Neural crest cell (in vitro differentiated cells): ENCODE measurements at regions not wholly inside any gene's neighbourhood (a gene's known extent, or its start where the extent isn't known, plus 50 kb on each side); places are given as distances from the start of the nearest gene placed in this dataset.

Experiments used
- DNase-seq: peaks from one replicate; pipeline ENCODE4 v3.0.0; 2021; ENCODE audit warnings: low read depth, mixed read lengths, low spot score
- H3K27ac Mint-ChIP-seq: one replicate; pipeline ENCODE4 v1.8.0; 2021; ENCODE audit warnings: mild to moderate bottlenecking, mixed read lengths; ENCODE audit not compliant: unreplicated experiment
- H3K27me3 Mint-ChIP-seq: 2 replicates; pipeline ENCODE4 v1.8.0; 2021; ENCODE audit warnings: low read depth, mild to moderate bottlenecking, mixed read lengths
- H3K36me3 Mint-ChIP-seq: 2 replicates; pipeline ENCODE4 v1.8.0; 2021; ENCODE audit warnings: low read depth, mild to moderate bottlenecking, mixed read lengths
- H3K4me1 Mint-ChIP-seq: 2 replicates; pipeline ENCODE4 v1.8.0; 2021; ENCODE audit warnings: mixed read lengths
- H3K4me3 Mint-ChIP-seq: one replicate; pipeline ENCODE4 v1.8.0; 2021; ENCODE audit warnings: mild to moderate bottlenecking, mixed read lengths
- H3K9me3 Mint-ChIP-seq: 2 replicates; pipeline ENCODE4 v1.8.0; 2021; ENCODE audit warnings: mixed read lengths
- TF ChIP-seq, protein P1 (sequence below): fragments of 200-600 bp; sonication (generic); conservative IDR thresholded peaks from 2 replicates; pipeline ENCODE4 v1.5.0; 2021; ENCODE audit warnings: antibody characterized with exemption, mild to moderate bottlenecking

DNA sequence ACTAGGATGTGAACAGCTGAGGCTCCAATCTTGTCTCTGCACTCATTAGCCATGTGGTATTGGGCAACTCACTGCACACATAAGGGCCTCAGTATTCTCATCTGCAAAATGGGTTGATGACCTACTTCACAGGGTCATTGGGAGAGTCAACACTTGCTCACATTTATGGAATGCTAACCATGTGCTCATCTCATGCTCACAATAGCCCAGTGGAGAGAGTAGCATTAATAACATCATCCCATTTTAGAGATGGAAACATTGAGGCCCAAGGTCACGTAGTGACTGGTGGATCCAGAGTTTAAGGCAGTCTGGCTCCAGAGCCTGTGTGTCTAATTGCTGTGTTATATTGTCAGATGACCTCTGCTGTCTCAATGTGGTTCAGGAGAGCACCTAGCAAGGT is 270.2 kb upstream of the SRRM4 start:
- H3K9me3 Mint-ChIP-seq: peaks cover 10% of the 10 kb centered on the region
- H3K36me3 Mint-ChIP-seq: no peaks in the 10 kb centered on the region
- peak overlapping the region; percentile 57 for H3K27ac Mint-ChIP-seq
- no peaks in the 10 kb centered on the region for H3K27me3 Mint-ChIP-seq
- peaks cover 12% of the 10 kb centered on the region for H3K4me1 Mint-ChIP-seq
- H3K4me3 Mint-ChIP-seq: no peak overlapping the region
- no peak for DNase-seq
- TF ChIP-seq, protein P1, sequence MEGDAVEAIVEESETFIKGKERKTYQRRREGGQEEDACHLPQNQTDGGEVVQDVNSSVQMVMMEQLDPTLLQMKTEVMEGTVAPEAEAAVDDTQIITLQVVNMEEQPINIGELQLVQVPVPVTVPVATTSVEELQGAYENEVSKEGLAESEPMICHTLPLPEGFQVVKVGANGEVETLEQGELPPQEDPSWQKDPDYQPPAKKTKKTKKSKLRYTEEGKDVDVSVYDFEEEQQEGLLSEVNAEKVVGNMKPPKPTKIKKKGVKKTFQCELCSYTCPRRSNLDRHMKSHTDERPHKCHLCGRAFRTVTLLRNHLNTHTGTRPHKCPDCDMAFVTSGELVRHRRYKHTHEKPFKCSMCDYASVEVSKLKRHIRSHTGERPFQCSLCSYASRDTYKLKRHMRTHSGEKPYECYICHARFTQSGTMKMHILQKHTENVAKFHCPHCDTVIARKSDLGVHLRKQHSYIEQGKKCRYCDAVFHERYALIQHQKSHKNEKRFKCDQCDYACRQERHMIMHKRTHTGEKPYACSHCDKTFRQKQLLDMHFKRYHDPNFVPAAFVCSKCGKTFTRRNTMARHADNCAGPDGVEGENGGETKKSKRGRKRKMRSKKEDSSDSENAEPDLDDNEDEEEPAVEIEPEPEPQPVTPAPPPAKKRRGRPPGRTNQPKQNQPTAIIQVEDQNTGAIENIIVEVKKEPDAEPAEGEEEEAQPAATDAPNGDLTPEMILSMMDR: no peak

DNA sequence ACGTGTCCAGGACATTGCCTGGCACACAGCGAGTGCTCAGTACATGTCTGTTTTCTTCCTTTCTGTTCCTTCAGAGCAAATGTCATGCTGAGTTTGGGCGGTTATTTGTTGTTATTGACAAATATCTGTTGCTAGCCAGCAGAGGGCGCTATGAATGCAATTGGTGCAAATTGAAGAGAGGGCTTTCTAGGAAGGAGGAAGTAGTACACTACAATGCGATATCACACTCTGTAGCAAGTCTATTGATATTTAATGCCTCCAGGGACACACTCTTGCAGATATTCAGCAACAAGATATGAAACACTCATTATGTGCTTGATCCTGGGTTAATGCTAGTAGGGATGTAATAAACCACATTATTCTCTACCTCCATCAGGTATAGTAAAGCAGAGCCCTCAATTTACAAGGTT is 267.3 kb upstream of the SRRM4 start:
- no peaks in the 10 kb centered on the region for H3K36me3 Mint-ChIP-seq
- no peak overlapping the region for H3K4me3 Mint-ChIP-seq
- TF ChIP-seq, protein P1: peak; percentile 77
- peak overlapping the region; percentile 36 for H3K27ac Mint-ChIP-seq
- peak; percentile 75 for DNase-seq
- H3K4me1 Mint-ChIP-seq: peaks cover 16% of the 10 kb centered on the region
- H3K9me3 Mint-ChIP-seq: peaks cover 4% of the 10 kb centered on the region
- no peaks in the 10 kb centered on the region for H3K27me3 Mint-ChIP-seq

DNA sequence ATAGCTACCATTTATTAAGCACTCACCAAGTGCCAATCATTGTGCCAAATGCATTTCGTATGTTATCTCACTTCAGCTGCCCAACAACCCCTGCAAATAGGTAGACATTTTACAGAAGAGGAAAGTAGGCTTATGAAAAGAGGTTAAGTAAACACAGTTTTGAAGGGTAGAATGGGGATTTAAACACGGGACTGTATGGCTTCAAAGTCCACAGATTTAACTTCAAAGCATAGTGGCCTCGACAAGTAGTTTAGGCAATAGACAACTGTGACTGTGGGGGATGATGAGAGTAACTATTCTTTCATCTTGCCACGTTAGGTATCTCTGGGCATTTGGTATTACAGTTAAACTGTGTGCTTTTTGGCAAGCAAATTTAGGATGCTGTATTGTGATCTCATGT is 266.8 kb upstream of the SRRM4 start:
- Mint-ChIP-seq H3K4me3 (no peak overlapping the region), H3K9me3 (peaks cover 4% of the 10 kb centered on the region), H3K4me1 (peaks cover 16% of the 10 kb centered on the region), H3K36me3 (no peaks in the 10 kb centered on the region), H3K27ac (no peak overlapping the region), H3K27me3 (no peaks in the 10 kb centered on the region)
- no peak for DNase-seq
- TF ChIP-seq, protein P1: no peak

DNA sequence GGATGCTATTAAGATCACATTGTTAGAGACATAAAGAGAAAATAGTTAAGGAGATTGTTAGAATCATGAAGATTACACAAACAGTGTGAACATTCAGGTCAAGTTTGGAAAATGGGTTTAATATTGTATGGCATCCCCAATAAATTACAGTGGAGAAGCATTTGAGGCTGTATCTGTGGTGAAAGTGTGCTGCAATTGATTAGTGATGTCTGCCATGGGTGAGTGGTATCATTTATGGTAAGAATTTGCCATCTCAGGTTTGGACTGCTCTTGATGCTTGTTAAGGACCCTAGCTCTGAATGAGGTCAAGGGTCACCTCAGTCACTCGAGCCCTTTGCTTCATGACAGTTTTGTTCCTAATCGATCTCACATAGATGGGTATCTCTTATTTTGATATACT is 265.7 kb upstream of the SRRM4 start:
- H3K4me1 Mint-ChIP-seq: peaks cover 16% of the 10 kb centered on the region
- no peaks in the 10 kb centered on the region for H3K27me3 Mint-ChIP-seq
- H3K27ac Mint-ChIP-seq: no peak overlapping the region
- no peak overlapping the region for H3K4me3 Mint-ChIP-seq
- H3K9me3 Mint-ChIP-seq: peaks cover 4% of the 10 kb centered on the region
- H3K36me3 Mint-ChIP-seq: no peaks in the 10 kb centered on the region
- TF ChIP-seq, protein P1: no peak
- no peak for DNase-seq

DNA sequence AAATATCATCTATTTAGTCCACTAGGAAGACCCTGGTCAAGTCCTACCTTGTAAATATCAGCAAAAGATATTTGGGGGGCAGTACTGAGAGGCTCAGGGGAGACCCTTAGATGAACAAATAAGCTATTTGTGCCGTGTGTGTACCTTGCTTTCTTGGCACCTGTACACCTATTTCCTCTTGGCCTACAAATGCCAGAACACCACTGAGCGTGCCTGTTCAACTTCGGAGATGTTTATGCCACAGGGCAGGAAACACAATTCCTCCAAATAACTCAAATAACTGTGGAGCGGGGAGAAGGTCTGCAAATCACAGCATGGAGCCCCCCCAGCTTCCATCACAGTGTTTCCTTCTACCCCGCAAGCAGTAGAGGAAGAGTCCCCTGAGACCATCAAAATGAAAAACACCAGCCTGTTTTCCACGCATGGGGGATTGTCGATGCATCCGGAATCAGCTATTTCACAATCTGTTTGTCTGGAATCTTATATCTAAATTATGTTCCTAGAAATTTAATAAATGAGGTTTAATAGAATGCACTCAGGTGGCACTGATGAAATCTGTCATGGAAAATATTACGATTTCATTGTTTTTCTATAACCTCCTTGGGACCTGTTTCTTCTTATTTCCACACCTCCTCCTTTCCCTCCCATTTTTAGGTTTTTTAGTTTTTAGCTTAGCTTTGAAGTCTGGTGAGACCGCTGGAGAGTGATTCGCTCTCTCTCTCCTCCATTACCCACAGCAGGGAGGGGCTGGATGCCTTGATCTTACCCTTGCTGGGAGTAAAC is 254.0 kb upstream of the SRRM4 start:
- H3K27ac Mint-ChIP-seq: no peak overlapping the region
- no peaks in the 10 kb centered on the region for H3K36me3 Mint-ChIP-seq

More for the DNA sequence above, 254.0 kb upstream of the SRRM4 start:
- no peak overlapping the region for H3K4me3 Mint-ChIP-seq
- TF ChIP-seq, protein P1: no peak
- no peaks in the 10 kb centered on the region for H3K9me3 Mint-ChIP-seq
- DNase-seq: no peak
- H3K4me1 Mint-ChIP-seq: no peaks in the 10 kb centered on the region
- no peaks in the 10 kb centered on the region for H3K27me3 Mint-ChIP-seq
